Suprapubic skin (tissue), 3 donors: ENCODE measurements at regions not wholly inside any gene's neighbourhood (a gene's known extent, or its start where the extent isn't known, plus 50 kb on each side); places are given as distances from the start of the nearest gene placed in this dataset.

Source experiments
- CTCF ChIP-seq, 2 donors: fragments of 200-600 bp in 1 of 2; fragments of 450-650 bp in 1 of 2; sonication (generic) in 1 of 2; IDR thresholded peaks; one replicate each; pipeline ENCODE4 v1.5.1; 2016 to 2019; ENCODE audit warnings: antibody characterized with exemption in 2 of 2, mild to moderate bottlenecking in 1 of 2, moderate library complexity in 1 of 2
- POLR2AphosphoS5 ChIP-seq, 3 donors: sonication (generic); formaldehyde crosslinking; IDR thresholded peaks; one replicate each; pipeline ENCODE4 v1.6.1; 2017; ENCODE audit warnings: antibody characterized with exemption in 3 of 3

- peak; percentile 72 to 80 for TF ChIP-seq CTCF (IDR thresholded peaks at IDR 0.05)
- no peak for TF ChIP-seq POLR2AphosphoS5 (IDR thresholded peaks at IDR 0.05)
These were observed 79.4 kb upstream of the ASB18 start for GRCh38 chr2:236343400-236344161.
